GM18499 (cell line): ENCODE measurements at regions not wholly inside any gene's neighbourhood (a gene's known extent, or its start where the extent isn't known, plus 50 kb on each side); places are given as distances from the start of the nearest gene placed in this dataset.

Experiments
- ATAC-seq: cut with Tn5 transposase; IDR thresholded peaks from one replicate; pipeline ENCODE4 v1.9.1; 2021; ENCODE audit warnings: moderate number of reproducible peaks; ENCODE audit not compliant: insufficient read depth, unreplicated experiment

DNA sequence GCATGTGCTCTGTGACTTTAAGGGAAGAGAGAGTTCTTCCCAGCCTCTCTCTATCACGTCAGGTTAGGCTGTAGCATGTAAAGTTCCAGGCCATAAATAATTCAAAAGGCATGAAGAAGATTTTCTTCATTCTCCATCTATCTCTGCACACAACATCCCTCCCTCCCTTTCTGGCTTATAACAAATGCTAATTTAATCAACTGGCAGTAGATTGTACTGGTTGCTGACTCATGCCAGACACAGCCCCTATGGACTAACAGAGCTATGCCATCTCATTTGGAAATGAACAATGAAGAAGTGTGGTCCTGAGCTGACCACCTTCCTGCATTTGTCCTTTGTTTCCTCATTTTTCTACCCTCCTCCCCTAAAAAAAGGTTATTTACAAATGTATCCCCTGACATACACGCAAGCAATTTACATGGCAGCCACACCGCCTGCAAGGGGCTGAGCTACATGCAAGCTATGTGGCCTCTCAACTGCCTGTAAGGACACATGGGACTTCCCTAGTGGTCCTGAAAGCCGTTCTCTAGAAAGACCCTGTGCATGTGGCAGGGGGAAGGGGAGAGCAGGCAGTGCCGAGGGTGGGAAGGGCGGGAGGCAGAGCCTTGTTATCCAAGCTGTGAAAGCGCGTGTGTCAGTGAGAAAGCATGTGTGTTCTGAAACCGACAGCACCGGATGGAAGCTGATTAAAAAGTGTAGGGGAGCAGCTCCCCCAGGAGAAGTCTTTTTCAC is 90.9 kb upstream of the KLF7 start:
- ATAC-seq, result no peak

DNA sequence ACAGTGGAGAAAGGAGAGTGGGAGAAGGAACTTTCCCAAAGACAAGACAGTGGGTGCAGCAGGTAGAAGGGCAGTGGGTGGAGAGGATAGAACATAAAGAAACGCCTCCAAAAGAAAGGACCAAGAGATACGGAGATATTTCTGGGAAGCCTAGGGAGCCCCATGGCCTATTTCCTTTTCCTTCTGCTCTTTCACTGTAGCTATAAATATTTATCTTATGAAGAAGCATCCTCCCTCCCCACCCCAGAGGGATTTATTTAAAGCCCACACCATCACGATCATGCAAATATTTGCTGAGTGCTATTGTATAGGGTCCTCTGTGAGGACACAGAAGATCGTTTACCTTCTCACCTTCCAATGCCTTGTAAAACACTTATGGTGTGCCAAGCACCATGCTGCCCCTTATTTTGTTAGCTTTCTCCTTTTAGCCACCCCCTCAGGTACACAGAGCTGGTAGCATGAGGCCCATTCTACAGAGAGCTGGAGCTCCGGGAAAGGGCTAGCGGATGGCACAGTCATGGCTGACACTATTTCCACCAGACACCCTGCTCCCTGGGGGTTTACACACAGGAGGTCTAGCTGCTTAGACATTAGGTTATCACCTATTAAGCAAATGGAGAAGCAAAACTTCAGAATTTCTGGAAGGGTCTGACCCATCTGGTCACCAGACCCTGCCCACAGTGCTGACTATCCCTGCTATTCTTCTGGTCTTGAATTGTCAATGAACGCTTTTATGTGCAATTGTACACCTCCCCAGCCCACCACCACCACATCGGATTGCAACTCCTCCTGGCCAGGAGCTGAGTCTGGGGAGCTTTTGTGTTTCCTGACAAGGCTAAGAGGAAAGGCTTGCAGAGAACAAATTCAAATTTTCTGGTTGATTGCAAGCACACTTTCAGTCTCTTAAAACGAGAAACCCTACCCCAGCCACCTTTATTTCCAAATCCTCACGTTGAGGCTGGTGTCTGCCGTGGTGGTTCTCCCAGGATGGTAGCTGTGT is 91.8 kb upstream of the KLF7 start:
- ATAC-seq, result no peak

DNA sequence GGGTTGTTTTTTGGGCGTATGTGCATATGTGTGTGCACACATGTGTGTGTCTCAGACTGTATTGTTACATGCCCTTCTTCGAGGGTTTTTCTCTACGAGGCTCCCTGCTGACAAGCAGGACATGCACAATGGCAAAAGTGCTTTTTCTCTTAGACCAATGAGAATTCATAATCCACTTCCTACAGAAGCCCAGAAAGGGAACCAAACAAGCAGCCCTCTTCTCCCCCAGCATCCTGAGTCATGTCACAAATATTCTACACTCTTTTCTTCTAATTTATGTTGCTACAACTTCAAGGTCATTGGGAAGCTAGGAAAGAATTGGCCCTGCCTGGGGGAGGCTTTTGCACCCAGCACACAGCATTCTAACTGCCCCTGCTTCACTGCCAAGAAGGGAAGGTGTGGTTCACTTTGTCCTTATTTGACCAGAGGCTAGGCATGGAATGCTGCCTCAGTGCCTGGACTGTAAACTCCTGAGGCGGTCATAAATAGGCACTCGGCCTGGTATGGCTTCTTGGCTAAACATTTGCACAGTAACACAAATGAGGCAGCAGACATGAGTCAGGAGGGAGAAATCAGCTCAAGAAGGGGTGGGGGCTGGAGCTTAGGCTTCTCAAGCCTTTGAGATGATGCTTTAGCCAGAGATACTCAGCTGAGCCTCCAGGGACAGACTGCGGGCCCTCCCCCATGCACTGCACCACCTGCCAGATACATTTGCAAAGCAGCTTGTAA is 92.7 kb upstream of the KLF7 start:
- no peak for ATAC-seq

DNA sequence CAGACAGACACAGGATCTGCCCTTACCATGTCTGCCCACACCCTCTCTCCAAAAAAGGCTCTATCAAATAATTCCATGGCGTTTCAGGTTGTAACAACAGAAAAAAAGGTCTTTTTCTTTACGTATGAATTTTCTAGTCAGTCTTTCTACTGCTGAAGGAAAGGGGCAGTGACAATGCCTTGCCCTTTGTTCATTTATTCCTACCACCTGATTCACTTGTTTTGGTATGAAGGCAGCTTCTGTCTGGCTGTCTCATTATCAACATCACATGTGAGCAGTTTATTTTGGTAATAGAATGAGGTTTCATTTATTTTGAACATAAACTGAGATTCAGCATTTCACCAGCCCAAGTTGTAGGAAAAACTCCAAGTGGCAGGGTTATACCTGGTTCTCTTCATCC is 94.3 kb upstream of the KLF7 start:
- ATAC-seq, result no peak

- no peak for ATAC-seq
These were observed 95.2 kb upstream of the KLF7 start for GRCh38 chr2:207260947-207261346.

DNA sequence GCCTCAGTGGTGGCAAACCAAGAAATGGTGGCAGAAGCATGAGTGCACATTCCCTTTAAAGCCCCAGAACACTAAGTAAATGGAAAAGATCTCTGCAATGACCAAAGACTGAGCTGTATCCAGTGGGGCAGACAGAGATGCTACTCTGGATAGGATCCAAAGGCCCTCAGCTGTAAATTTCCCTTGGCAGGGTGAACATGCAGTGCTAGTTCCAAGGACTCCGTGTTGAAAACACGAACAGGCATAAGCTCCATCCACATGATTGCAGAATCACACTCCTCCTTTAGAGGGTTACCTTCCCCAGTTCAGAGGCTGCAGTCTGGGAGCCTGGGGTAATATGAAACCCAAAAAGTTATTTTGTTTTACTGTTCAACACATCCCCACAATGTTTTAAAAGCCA is 98.6 kb upstream of the KLF7 start:
- no peak for ATAC-seq

DNA sequence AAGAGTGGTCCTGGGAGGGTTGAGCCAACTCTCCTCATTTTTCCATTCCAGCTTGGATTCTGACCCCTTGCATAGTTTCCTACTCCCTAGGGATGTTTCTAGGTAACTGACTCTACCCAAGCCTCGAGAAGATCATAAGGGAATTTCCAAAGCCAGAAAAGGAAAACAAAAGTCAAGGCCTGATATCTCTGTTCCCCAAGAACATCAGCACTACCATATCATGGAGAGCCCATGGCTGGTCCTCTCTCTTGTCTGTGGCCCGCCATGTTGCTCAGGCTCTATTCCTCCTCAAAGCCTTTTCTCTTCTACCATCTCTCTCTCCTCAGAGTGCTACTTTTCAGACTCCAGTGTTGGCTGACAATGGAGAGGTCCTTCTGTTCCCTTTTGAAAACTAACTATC is 99.6 kb upstream of the KLF7 start:
- ATAC-seq, result no peak

DNA sequence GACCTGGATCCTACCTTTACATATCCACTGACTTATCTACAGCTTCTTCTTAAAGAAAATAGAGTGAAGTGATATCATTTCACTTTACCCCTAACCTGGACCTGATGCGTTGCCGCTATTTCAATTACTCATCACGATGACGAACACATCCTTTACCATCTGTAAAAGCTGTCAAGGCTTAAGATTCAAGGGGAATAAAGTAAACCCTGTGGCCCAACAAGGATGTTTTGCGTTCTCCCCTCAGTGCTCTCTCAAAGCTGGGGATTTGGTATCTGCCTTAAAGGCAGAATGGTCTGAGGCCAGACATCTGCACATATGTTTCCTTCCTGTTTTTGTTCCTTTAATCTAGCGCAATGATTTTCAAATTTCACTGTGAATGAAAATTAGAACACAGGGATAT is 100.1 kb upstream of the KLF7 start:
- ATAC-seq, result no peak

- ATAC-seq, result no peak
These were observed 100.9 kb upstream of the KLF7 start for GRCh38 chr2:207266648-207267047.

- no peak for ATAC-seq
These were observed 103.3 kb upstream of the KLF7 start for GRCh38 chr2:207269038-207269437.

DNA sequence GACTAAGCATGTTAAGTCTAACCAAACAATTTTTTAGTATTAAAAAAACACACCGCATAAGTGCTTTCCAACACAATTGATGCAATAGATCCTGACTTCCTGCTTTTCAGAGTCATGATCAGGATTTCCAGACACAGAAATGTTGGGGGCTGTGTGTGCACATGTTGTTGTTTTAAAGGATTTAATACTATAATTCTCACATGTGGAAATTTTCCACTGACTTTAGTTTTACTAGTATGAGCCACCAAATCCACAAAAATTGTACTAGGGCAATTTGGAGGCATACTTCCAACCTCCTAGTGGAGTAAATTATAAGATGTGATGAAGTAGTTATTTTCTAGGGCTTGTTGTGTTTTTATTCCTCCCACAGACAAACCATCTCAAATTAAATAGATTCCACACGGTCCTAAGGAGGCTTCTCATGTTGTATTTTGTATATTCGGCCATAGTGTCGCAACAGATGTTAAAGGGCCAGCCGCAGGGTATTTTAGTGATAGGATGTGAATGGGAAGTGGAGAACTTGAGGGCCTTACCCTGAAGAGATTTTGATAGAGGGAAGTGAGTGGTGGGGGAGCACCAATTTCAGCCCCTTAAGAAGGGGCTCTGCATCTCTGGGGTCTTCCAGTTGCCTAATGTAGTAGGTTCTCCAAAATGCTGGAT is 108.9 kb upstream of the KLF7 start:
- no peak for ATAC-seq

DNA sequence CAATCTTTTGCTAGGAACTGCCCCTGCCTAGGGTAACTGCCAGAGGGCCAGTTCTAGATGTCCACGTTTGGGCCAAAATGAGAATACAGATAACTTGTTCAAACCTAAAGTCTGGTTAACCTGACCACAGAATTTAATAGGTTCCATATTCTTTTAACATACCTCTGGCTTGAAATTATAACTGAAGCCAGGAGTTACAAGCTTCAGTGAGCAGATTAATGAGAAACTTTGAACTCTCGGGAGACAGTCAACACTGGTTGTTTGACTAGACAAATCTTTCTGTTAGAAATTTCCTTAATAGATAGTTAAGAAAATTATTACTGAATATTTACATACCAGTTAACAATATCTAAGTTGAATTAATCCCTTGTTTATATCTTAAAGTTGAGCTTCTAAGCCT is 110.0 kb upstream of the KLF7 start:
- ATAC-seq, result no peak

- no peak for ATAC-seq
These were observed 110.5 kb upstream of the KLF7 start for GRCh38 chr2:207276248-207276647.

- no peak for ATAC-seq
These were observed 111.1 kb upstream of the KLF7 start for GRCh38 chr2:207276858-207277257.

DNA sequence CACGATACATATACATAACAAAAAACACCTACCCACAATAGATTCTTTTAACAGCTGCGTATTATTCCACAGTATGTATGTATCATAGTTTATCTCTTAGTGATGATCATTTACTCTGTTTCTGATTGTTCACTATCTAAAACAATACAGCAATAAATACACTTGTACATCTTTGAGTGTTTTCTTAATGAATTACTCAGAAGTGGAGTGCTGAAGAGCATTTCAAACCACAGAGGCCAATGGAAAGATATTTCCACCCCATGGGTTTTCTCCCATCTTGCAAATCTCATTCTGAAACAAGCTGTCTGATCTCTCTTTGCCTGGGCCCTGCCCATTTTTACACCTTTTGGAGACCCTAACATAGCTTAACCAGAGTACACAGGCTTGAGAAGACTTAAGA is 113.8 kb upstream of the KLF7 start:
- ATAC-seq, result no peak

DNA sequence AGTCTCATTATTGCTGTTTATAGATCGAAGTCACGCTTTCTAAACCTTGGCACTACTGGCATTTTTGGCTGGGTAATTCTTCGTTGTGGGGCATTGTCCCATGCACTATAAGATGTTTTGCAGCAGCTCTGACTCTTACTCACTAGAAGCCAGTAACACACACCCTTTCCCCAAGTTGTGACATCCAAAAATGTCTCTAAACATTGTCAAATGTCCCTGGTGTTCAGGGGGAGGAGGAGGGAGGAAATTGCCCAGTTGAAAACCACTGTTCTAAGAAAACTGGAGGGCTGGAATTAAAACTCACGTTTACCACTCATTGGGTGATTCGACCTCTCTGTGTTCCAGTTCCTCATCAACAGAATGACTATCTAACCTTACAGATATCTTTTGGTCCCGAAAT is 115.7 kb upstream of the KLF7 start:
- ATAC-seq, result no peak

GRCh38 chr2:207282916-207283315 is 117.2 kb upstream of the KLF7 start:
- no peak for ATAC-seq

- ATAC-seq, result no peak
These were observed 117.6 kb upstream of the KLF7 start for GRCh38 chr2:207283356-207283755.

DNA sequence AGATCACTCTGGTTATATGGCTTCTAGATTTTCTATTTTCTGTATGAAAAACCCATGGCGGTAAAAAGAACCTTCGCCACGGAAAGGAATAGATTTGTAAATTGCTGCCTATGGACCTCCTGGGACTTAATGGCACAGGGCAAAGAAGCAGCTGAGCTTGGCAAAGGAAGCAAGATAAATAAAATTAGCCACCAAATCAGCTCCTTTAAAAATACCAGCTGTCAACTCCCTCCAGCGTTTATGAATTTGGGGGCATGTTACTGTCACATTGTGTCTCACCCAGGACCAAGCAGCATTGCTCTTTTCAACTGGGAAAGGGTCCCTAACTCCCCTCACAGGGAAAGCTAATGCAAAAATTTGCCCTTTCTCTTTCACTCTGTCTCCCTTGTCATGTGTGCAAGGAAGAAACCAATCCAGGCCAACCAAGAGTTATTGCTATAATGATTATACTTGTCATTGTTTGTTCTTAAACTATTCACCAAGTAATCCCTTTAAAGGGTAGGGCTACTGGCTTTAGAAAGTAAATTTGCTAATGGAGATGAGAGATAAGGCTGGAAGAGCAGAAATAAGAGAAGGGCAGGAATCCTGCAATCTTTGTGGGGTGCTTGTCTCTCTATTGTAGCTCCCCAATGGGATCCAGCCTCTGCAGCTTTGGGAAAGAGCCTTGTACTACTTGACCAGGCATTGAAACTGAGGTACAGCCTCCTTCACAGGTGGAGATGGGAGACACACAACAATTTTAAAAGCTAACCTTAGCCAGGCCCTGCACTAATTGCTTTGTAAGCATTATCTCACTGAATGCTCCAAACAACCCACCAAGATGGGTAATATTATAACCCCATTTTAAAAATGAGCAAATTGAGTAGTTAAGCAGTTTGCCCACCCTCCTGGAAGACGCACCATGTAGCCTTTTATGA is 119.1 kb upstream of the KLF7 start:
- no peak for ATAC-seq
